HFF-Myc (cell line): ENCODE measurements at regions not wholly inside any gene's neighbourhood (a gene's known extent, or its start where the extent isn't known, plus 50 kb on each side); places are given as distances from the start of the nearest gene placed in this dataset.

Experiments
- DNase-seq: peaks from one replicate; pipeline ENCODE4 v3.0.0-alpha.2; 2011; ENCODE audit warnings: low read depth; ENCODE audit errors: extremely low read depth
- H3K4me3 ChIP-seq: replicated peaks from 2 replicates; pipeline ENCODE4 v1.5.1; 2011; ENCODE audit warnings: low read depth, mild to moderate bottlenecking, control low read depth, low read length
- TF ChIP-seq, protein P1 (sequence below): IDR thresholded peaks from 2 replicates; pipeline ENCODE4 v1.5.1; 2012; ENCODE audit warnings: mild to moderate bottlenecking, low read depth, low read length, control low read depth; ENCODE audit errors: missing control alignments

DNA sequence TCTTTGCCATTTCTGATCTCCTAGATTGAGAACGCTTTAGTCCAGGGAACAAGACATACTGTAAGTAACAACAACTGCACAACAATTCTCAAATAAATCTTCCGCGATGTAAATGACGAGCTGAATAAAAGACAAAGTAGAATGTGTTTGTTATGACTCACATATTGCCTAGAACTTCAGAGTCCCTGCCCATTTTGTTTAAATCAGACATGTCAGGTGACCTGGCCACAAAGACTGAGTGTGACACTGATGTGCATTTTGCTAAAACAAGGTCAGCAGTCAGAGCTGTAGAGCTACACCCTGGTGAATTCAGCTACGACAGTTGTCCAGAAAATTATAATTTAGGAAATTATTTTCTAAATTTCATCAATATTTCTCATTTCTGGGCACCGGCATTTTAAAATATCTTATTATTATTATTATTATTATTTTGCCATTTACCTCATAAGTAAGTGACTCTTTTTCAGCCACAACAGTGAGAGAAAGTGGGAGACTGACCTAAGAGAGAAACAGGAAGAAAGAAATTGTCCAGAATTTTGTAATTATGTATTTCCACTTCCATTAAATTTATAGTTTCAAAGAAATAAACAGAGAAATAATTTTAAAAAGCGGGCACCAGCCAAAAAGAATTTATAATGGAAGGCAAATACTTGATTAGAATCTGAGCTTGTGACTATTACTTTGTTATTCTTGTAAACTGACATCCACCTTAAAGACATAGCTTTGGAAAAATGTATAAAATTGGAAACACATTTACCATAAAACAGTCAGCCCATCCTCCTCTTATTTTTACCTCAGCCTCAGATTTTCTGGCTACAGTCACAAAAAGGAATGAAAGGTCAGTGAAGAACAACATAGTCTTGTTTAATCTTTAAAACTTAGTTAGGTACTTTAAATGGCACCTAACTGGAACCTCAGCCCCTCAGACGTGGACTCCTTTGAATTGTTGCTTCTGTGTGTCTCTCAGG lies 157.0 kb upstream of the CITED2 start:
- DNase-seq = no peak
- TF ChIP-seq, protein P1, sequence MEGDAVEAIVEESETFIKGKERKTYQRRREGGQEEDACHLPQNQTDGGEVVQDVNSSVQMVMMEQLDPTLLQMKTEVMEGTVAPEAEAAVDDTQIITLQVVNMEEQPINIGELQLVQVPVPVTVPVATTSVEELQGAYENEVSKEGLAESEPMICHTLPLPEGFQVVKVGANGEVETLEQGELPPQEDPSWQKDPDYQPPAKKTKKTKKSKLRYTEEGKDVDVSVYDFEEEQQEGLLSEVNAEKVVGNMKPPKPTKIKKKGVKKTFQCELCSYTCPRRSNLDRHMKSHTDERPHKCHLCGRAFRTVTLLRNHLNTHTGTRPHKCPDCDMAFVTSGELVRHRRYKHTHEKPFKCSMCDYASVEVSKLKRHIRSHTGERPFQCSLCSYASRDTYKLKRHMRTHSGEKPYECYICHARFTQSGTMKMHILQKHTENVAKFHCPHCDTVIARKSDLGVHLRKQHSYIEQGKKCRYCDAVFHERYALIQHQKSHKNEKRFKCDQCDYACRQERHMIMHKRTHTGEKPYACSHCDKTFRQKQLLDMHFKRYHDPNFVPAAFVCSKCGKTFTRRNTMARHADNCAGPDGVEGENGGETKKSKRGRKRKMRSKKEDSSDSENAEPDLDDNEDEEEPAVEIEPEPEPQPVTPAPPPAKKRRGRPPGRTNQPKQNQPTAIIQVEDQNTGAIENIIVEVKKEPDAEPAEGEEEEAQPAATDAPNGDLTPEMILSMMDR = no peak
- H3K4me3 ChIP-seq = no peak overlapping the region

DNA sequence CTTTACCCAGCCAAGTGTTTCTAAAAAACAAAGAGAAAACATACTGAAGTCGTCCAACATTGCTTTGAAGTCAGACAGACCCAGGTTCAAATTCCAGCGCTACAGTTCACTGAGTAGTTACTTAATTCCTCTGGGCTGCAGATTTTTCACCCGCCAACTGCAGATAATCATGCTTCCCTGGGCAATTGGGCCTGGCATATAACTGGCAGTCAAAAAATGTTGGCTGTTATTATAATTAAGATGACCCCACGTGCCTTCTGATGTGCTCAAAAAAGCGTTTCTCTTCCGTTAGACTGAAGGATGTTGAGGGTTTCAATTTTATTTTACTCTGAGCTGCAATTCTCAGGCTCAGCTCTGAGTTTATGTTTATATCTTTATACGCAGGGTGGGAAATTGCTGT lies 156.1 kb upstream of the CITED2 start:
- no peak overlapping the region for H3K4me3 ChIP-seq
- TF ChIP-seq, protein P1 = no peak
- DNase-seq = no peak

DNA sequence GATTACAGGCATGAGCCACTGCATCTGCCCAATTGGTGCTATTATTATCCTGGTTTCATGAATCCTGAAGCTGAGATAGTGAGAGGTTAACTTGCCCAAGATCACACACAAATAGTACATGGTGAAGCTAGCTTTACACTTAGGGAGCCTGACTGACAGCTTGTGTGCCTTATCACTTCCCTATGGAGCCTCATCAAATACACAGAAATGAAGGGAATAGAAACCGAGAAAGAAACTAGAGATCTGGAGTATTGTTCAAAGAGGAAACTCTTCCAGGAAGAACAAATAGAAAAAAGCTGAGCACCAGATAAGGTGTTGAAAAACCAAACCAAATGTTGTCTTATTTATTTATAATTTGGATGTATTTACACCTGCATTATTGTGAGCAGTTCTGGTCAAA lies 155.0 kb upstream of the CITED2 start:
- DNase-seq = no peak
- no peak overlapping the region for H3K4me3 ChIP-seq
- TF ChIP-seq, protein P1 = no peak

DNA sequence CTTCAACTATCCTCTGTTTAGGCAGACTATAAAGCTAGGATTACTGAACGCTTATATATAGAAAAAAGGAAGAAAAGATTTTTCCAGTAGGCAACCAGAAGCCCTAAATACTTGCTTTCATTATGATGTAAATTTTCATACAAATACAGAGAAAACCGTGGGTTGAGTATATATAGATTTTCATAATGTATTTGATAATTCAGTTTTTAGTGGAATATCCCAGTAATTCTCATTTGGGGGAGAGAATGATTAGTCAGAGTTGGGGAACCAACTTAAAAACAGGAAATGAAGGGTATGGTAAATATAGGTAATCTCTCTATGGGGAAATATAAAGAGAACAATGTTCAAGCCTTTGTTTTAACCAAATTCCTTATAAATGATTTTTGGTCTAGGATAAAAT lies 154.0 kb upstream of the CITED2 start:
- TF ChIP-seq, protein P1 = no peak
- no peak overlapping the region for H3K4me3 ChIP-seq
- no peak for DNase-seq

DNA sequence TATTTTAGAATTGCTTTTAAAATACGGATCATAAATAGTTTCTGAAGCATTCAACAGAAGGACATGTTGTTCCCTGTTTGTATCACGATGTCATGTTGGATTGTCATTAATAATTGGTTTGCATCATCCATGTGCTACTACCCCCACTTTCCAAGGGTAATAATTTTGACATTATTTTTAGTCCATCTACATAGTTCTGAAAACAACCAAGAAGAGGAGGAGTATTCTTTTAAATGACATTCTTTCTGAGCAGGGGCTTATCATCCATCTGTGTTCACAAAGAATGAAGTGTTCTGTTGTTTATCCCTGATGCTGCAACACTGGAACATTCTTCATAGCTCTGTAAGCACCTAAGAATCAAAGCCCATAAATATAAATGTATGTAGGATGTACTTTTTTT lies 151.0 kb upstream of the CITED2 start:
- no peak overlapping the region for H3K4me3 ChIP-seq
- TF ChIP-seq, protein P1 = no peak
- DNase-seq = no peak

DNA sequence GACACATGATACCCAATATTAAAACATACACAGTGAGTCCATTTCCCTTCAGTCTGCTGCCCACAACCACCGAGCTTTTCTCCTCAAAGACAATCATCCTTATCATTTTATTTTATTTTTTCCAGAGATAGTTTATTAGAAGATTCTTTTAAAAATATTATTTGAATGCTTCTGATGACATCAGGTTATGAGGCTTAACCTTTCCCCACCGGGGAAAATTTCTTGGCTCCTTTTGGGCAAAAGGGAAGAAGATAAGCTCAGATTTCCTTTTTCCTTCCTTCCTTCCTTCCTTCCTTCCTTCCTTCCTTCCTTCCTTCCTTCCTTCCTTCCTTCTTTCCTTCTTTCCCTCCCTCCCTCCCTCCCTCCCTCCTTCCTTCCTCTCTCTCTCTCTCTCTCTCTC lies 149.5 kb upstream of the CITED2 start:
- DNase-seq = no peak
- TF ChIP-seq, protein P1 = no peak
- no peak overlapping the region for H3K4me3 ChIP-seq
